HepG2 (cell line): ENCODE measurements at regions not wholly inside any gene's neighbourhood (a gene's known extent, or its start where the extent isn't known, plus 50 kb on each side); places are given as distances from the start of the nearest gene placed in this dataset.

ENCODE experiments used
- ATAC-seq: fragments of 200-7000 bp; cut with Tn5 transposase; 3 replicates; pipeline ENCODE4 v1.9.1; 2020; ENCODE audit warnings: mild to moderate bottlenecking, moderate library complexity
- BruUV-seq: library from RNA; stranded (reverse); fragments of 400-500 nt; replicated peaks from 2 replicates; lab custom pipeline; 2021; lab: Mats Ljungman, UMichigan
- CTCF ChIA-PET: fragments of 300-600 bp; formaldehyde crosslinking; extraction: SDS; loops from one replicate; lab custom pipeline; 2021; ENCODE audit warnings: low total read pairs, inconsistent platforms, low intra/inter-chr PET ratio; lab: Yijun Ruan, JAX
- POLR2A ChIA-PET: fragments of 350-600 bp; sonication (Branson Sonifier 250); formaldehyde crosslinking; loops from one replicate; lab custom pipeline; 2020; ENCODE audit warnings: antibody characterized with exemption, inconsistent platforms; lab: Yijun Ruan, JAX
- DNase-seq: peaks from one replicate; pipeline ENCODE4 v3.0.0-alpha.2; 2015; ENCODE audit warnings: low spot score
- FAIRE-seq: peaks from 3 replicates; lab custom pipeline; 2011; peaks lifted over from hg19 to GRCh38; lab: Jason Lieb, UNC
- H2AFZ ChIP-seq: one replicate; pipeline ENCODE4 v1.6.1; 2011; ENCODE audit warnings: low read length, inconsistent platforms
- H3K27ac ChIP-seq: fragments of 300-600 bp; 3 replicates; pipeline ENCODE4 v1.8.0; 2011; ENCODE audit warnings: mixed run types, mild to moderate bottlenecking, mixed read lengths, low read length, inconsistent platforms; ENCODE audit not compliant: insufficient read depth; ENCODE audit errors: extremely low read length
- H3K27me3 ChIP-seq, 2 experiments: fragments of 200-600 bp in 1 of 2; 2 replicates in 1 of 2; 3 replicates in 1 of 2; pipeline versions ENCODE4 v1.6.0 to v1.8.0; 2011; ENCODE audit warnings: low read length in 2 of 2, mild to moderate bottlenecking in 2 of 2, moderate library complexity in 2 of 2, inconsistent platforms in 1 of 2; ENCODE audit not compliant: insufficient read depth in 2 of 2, control insufficient read depth in 1 of 2
- H3K36me3 ChIP-seq, 2 experiments: fragments of 200-600 bp in 1 of 2; replicated peaks in 1 of 2; 2 replicates in 1 of 2; 3 replicates in 1 of 2; pipeline versions ENCODE4 v1.5.1 to v1.8.0; 2011; ENCODE audit warnings: low read length in 2 of 2, inconsistent platforms in 1 of 2; ENCODE audit not compliant: insufficient read depth in 2 of 2, control insufficient read depth in 1 of 2
- H3K4me1 ChIP-seq: 2 replicates; pipeline ENCODE4 v1.5.1; 2012; ENCODE audit warnings: low read length, inconsistent platforms; ENCODE audit not compliant: insufficient read depth
- H3K4me2 ChIP-seq: 2 replicates; pipeline ENCODE4 v1.6.0; 2011; ENCODE audit warnings: low read depth, low read length, inconsistent platforms
- H3K4me3 ChIP-seq, 3 experiments: fragments of 200-600 bp in 1 of 3; sonication (generic), shearing (Covaris generic) in 1 of 3; replicated peaks in 1 of 3; 2 replicates each; pipeline ENCODE4 v1.5.1; 2011 to 2016; ENCODE audit warnings: low read length in 3 of 3, inconsistent platforms in 2 of 3, low read depth in 2 of 3, mild to moderate bottlenecking in 2 of 3, control low read depth in 1 of 3, mixed read lengths in 1 of 3; ENCODE audit not compliant: insufficient read depth in 1 of 3
- H3K79me2 ChIP-seq: one replicate; pipeline ENCODE4 v1.6.1; 2011; ENCODE audit warnings: low read length, inconsistent platforms; ENCODE audit not compliant: insufficient read depth
- H3K9ac ChIP-seq: 2 replicates; pipeline ENCODE4 v1.6.0; 2011; ENCODE audit warnings: mild to moderate bottlenecking, low read depth, low read length, inconsistent platforms; ENCODE audit not compliant: insufficient read depth
- H3K9me3 ChIP-seq: 2 replicates; pipeline ENCODE4 v1.5.1; 2012; ENCODE audit warnings: mild to moderate bottlenecking, low read length
- H4K20me1 ChIP-seq: 2 replicates; pipeline ENCODE4 v1.6.0; 2011; ENCODE audit warnings: inconsistent platforms, mild to moderate bottlenecking, low read length, moderate library complexity; ENCODE audit not compliant: insufficient read depth
- ATF7-NPFF ChIP-seq: sonication (generic); formaldehyde crosslinking; IDR thresholded peaks from 2 replicates; pipeline ENCODE4 v1.8.1; 2023; ENCODE audit warnings: mild to moderate bottlenecking, low read depth, missing genetic modification reagents, moderate library complexity
- GATA4 ChIP-seq: sonication (generic); IDR thresholded peaks from 2 replicates; pipeline ENCODE4 v1.6.1; 2016; ENCODE audit warnings: antibody characterized with exemption, low read depth, borderline replicate concordance
- ISL2 ChIP-seq: sonication (generic); formaldehyde crosslinking; IDR thresholded peaks from 2 replicates; pipeline ENCODE4 v1.5.0; 2020; ENCODE audit warnings: missing genetic modification reagents
- MAFF ChIP-seq: IDR thresholded peaks from 2 replicates; pipeline ENCODE4 v1.6.1; 2011; ENCODE audit warnings: low read depth, low read length, improper control_type of control experiment
- MYNN ChIP-seq: sonication (generic); formaldehyde crosslinking; IDR thresholded peaks from 2 replicates; pipeline ENCODE4 v1.4.0; 2020; ENCODE audit warnings: mild to moderate bottlenecking, low read depth, missing genetic modification reagents
- MZF1 ChIP-seq: sonication (generic); formaldehyde crosslinking; IDR thresholded peaks from 2 replicates; pipeline ENCODE4 v1.8.1; 2023; ENCODE audit warnings: mild to moderate bottlenecking, missing genetic modification reagents, borderline replicate concordance
- NFYC ChIP-seq: IDR thresholded peaks from 2 replicates; pipeline ENCODE4 v1.6.1; 2016; ENCODE audit warnings: missing genetic modification reagents, missing compliant biosample characterization
- NR2F6 ChIP-seq, 2 experiments: IDR thresholded peaks; 2 replicates each; pipeline ENCODE4 v1.6.1; 2016; ENCODE audit warnings: antibody characterized with exemption in 1 of 2, mild to moderate bottlenecking in 1 of 2
- U2AF2 ChIP-seq: fragments of 200-400 bp; formaldehyde crosslinking; IDR thresholded peaks from 2 replicates; pipeline ENCODE4 v1.6.1; 2017; ENCODE audit warnings: low read depth, mild to moderate bottlenecking, low read length
- WGBS: methylation state at CpG from one replicate; pipeline ENCODE4 v1.1.6; 2017; ENCODE audit warnings: low lambda C conversion rate; 5-methylcytosine and 5-hydroxymethylcytosine counted together
- in situ Hi-C: cut with HindIII; loops from 2 replicates; pipeline ENCODE4 v1.10.0; 2017; ENCODE audit warnings: low pct_unique_long_range_greater_than_20kb; ENCODE audit not compliant: extremely low pct_ligation_motif_present
- intact Hi-C: fragments of 100-400 bp; cut with micrococcal nuclease; formaldehyde crosslinking; loops from one replicate; pipeline ENCODE4 v1.10.0; 2022; ENCODE audit not compliant: unreplicated experiment
- TF ChIP-seq, protein P1 (sequence below): sonication (generic); formaldehyde crosslinking; IDR thresholded peaks from 2 replicates; pipeline ENCODE4 v1.4.0; 2020; ENCODE audit warnings: mild to moderate bottlenecking, missing genetic modification reagents
- TF ChIP-seq, protein P2 (sequence below): sonication (generic); formaldehyde crosslinking; IDR thresholded peaks from 2 replicates; pipeline ENCODE4 v1.9.0; 2021; ENCODE audit warnings: missing genetic modification reagents, borderline replicate concordance
- TF ChIP-seq, protein P3 (sequence below), 2 experiments: IDR thresholded peaks; 2 replicates each; pipeline ENCODE4 v1.6.1; 2011 to 2012; ENCODE audit warnings: low read length in 2 of 2, borderline replicate concordance in 1 of 2, low read depth in 1 of 2, mild to moderate bottlenecking in 1 of 2, moderate library complexity in 1 of 2
- TF ChIP-seq, protein P4 (sequence below): sonication (generic); formaldehyde crosslinking; IDR thresholded peaks from 2 replicates; pipeline ENCODE4; 2020; ENCODE audit warnings: missing genetic modification reagents, mild to moderate bottlenecking, borderline replicate concordance

DNA sequence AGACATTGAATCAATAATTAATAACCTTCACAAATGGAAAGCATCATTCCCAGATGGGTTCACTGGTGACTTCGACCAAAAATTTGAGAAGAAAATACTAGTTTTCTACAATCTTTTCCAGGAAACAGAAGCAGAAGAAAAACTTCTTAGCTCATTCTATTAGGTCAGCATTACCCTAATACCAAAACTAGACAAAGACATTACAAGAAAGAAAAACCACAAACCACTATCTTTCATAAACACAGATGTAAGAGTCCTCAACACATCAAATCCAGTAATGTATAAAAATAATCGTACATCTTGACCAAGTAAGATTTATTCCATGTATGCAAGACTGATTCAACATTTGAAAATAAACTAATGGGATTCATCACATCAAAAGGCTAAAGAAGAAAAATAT, 64.0 kb upstream of the CDK1 start (continued):
- TF ChIP-seq, protein P1, sequence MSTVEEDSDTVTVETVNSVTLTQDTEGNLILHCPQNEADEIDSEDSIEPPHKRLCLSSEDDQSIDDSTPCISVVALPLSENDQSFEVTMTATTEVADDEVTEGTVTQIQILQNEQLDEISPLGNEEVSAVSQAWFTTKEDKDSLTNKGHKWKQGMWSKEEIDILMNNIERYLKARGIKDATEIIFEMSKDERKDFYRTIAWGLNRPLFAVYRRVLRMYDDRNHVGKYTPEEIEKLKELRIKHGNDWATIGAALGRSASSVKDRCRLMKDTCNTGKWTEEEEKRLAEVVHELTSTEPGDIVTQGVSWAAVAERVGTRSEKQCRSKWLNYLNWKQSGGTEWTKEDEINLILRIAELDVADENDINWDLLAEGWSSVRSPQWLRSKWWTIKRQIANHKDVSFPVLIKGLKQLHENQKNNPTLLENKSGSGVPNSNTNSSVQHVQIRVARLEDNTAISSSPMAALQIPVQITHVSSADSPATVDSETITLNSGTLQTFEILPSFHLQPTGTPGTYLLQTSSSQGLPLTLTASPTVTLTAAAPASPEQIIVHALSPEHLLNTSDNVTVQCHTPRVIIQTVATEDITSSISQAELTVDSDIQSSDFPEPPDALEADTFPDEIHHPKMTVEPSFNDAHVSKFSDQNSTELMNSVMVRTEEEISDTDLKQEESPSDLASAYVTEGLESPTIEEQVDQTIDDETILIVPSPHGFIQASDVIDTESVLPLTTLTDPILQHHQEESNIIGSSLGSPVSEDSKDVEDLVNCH (CRISPR knock-in tag): no peak
- TF ChIP-seq ATF7-NPFF (CRISPR knock-in tag) (no peak), MYNN (no peak), NFYC (CRISPR knock-in tag) (no peak)
- TF ChIP-seq, protein P2, sequence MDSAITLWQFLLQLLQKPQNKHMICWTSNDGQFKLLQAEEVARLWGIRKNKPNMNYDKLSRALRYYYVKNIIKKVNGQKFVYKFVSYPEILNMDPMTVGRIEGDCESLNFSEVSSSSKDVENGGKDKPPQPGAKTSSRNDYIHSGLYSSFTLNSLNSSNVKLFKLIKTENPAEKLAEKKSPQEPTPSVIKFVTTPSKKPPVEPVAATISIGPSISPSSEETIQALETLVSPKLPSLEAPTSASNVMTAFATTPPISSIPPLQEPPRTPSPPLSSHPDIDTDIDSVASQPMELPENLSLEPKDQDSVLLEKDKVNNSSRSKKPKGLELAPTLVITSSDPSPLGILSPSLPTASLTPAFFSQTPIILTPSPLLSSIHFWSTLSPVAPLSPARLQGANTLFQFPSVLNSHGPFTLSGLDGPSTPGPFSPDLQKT (CRISPR knock-in tag): no peak
- TF ChIP-seq, all 625 proteins: peak for 0

DNA sequence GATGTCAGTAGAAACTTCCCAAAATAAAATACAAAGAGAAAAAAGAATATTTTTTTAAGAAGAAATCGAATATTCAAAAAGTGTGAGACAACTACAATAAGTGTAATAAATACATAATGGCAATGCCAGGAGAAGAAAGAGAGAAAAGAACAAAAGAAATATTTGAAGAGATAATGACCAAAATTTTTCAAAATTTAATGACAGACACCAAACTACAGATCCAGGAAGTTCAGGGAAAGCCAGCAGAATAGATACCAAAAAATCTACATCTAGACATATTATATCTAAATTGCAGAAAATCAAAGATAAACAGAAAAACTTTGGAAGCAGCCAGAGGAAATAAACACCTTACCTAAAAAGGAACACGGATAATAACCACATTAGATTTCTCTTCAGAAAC, 66.8 kb upstream of the CDK1 start:
- H3K4me1 ChIP-seq: peaks cover 11% of the 10 kb centered on the region; the same call in 1 of the 2 replicates
- H3K36me3 ChIP-seq: no peaks in the 10 kb centered on the region
- H3K4me2 ChIP-seq: no peak overlapping the region
- ChIA-PET CTCF (no interaction called here), POLR2A (no interaction called here)
- in situ Hi-C loops (no loop called here), intact Hi-C loops (no loop called here)
- H2AFZ ChIP-seq: no peak overlapping the region
- no TSS peak for BruUV-seq
- H3K9me3 ChIP-seq: 0 out of 2 replicates have a peak, but pooled peaks cover under 1% of the 10 kb centered on the region
- ATAC-seq (no peak), DNase-seq (no peak), FAIRE-seq (no peak)
- no peak overlapping the region for H3K27ac ChIP-seq
- no peaks in the 10 kb centered on the region for H3K27me3 ChIP-seq
- no peaks in the 10 kb centered on the region for H4K20me1 ChIP-seq
- WGBS: 44% methylated on average over 2 of the region's 2 CpGs
- H3K4me3 ChIP-seq: no peak overlapping the region
- no peaks in the 10 kb centered on the region for H3K79me2 ChIP-seq
- H3K9ac ChIP-seq: no peak overlapping the region
- no peak for TF ChIP-seq U2AF2
- no peak for TF ChIP-seq GATA4
- TF ChIP-seq MAFF: no peak
- TF ChIP-seq ISL2: no peak
- TF ChIP-seq, protein P3, sequence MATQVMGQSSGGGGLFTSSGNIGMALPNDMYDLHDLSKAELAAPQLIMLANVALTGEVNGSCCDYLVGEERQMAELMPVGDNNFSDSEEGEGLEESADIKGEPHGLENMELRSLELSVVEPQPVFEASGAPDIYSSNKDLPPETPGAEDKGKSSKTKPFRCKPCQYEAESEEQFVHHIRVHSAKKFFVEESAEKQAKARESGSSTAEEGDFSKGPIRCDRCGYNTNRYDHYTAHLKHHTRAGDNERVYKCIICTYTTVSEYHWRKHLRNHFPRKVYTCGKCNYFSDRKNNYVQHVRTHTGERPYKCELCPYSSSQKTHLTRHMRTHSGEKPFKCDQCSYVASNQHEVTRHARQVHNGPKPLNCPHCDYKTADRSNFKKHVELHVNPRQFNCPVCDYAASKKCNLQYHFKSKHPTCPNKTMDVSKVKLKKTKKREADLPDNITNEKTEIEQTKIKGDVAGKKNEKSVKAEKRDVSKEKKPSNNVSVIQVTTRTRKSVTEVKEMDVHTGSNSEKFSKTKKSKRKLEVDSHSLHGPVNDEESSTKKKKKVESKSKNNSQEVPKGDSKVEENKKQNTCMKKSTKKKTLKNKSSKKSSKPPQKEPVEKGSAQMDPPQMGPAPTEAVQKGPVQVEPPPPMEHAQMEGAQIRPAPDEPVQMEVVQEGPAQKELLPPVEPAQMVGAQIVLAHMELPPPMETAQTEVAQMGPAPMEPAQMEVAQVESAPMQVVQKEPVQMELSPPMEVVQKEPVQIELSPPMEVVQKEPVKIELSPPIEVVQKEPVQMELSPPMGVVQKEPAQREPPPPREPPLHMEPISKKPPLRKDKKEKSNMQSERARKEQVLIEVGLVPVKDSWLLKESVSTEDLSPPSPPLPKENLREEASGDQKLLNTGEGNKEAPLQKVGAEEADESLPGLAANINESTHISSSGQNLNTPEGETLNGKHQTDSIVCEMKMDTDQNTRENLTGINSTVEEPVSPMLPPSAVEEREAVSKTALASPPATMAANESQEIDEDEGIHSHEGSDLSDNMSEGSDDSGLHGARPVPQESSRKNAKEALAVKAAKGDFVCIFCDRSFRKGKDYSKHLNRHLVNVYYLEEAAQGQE (IDR thresholded peaks at IDR 0.05; ENCODE audit: borderline replicate concordance in 1 of 2, low read depth in 1 of 2, low read length in 2 of 2): no peak
- TF ChIP-seq, protein P4, sequence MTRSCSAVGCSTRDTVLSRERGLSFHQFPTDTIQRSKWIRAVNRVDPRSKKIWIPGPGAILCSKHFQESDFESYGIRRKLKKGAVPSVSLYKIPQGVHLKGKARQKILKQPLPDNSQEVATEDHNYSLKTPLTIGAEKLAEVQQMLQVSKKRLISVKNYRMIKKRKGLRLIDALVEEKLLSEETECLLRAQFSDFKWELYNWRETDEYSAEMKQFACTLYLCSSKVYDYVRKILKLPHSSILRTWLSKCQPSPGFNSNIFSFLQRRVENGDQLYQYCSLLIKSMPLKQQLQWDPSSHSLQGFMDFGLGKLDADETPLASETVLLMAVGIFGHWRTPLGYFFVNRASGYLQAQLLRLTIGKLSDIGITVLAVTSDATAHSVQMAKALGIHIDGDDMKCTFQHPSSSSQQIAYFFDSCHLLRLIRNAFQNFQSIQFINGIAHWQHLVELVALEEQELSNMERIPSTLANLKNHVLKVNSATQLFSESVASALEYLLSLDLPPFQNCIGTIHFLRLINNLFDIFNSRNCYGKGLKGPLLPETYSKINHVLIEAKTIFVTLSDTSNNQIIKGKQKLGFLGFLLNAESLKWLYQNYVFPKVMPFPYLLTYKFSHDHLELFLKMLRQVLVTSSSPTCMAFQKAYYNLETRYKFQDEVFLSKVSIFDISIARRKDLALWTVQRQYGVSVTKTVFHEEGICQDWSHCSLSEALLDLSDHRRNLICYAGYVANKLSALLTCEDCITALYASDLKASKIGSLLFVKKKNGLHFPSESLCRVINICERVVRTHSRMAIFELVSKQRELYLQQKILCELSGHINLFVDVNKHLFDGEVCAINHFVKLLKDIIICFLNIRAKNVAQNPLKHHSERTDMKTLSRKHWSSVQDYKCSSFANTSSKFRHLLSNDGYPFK (CRISPR knock-in tag): no peak
- TF ChIP-seq MZF1 (CRISPR knock-in tag): no peak
- no peak for TF ChIP-seq NR2F6 (IDR thresholded peaks at IDR 0.05)
- TF ChIP-seq NR2F6 (CRISPR knock-in tag; IDR thresholded peaks at IDR 0.05): no peak
